ENCODE measurements at regions not wholly inside any gene's neighbourhood (a gene's known extent, or its start where the extent isn't known, plus 50 kb on each side); places are given as distances from the start of the nearest gene placed in this dataset.

- Histone ChIP-seq H3K18ac (ENCODE audit: low read length) (no peak overlapping the region), H4K8ac (ENCODE audit: low read depth, low read length) (no peak overlapping the region), H2BK12ac (ENCODE audit: low read length) (no peak overlapping the region), H3K79me1 (ENCODE audit: low read depth, low read length) (no peaks in the 10 kb centered on the region), H3K9me3 (replicated peaks in 1 of 2; ENCODE audit: control insufficient read depth in 2 of 2, insufficient read depth in 1 of 2, low read depth in 1 of 2, low read length in 2 of 2) (peaks cover 3% of the 10 kb centered on the region in 2 donors), H3K27ac (replicated peaks; ENCODE audit: low read length) (no peak overlapping the region), H2BK5ac (ENCODE audit: low read length) (no peak overlapping the region), H3K4ac (ENCODE audit: low read length) (no peak overlapping the region), H2BK15ac (ENCODE audit: low read length) (no peak overlapping the region), H4K91ac (ENCODE audit: low read depth, low read length, poor library complexity) (no peak overlapping the region), H2AFZ (ENCODE audit: low read length) (no peak overlapping the region), H2BK120ac (ENCODE audit: low read depth, low read length) (no peak overlapping the region), H3K4me1 (ENCODE audit: control insufficient read depth in 2 of 2, insufficient read depth in 1 of 2, low read depth in 1 of 2, low read length in 2 of 2) (peaks cover 0 to 4% of the 10 kb centered on the region in 2 donors), H3K14ac (ENCODE audit: low read length) (no peak overlapping the region), H3K4me3 (ENCODE audit: low read length in 2 of 2) (no peak overlapping the region), H2AK5ac (ENCODE audit: low read depth, low read length) (no peak overlapping the region), H3K4me2 (ENCODE audit: insufficient read depth, low read length, poor library complexity, severe bottlenecking) (no peak overlapping the region), H3K36me3 (replicated peaks in 1 of 2; ENCODE audit: control insufficient read depth in 2 of 2, insufficient read depth in 2 of 2, low read length in 2 of 2) (no peaks in the 10 kb centered on the region), H3K27me3 (ENCODE audit: control insufficient read depth in 3 of 3, insufficient read depth in 3 of 3, low read depth in 1 of 3, low read length in 3 of 3) (no peaks in the 10 kb centered on the region), H3K23ac (ENCODE audit: low read depth, low read length, poor library complexity) (no peak overlapping the region), H3K9ac (ENCODE audit: low read depth, low read length, poor library complexity) (no peak overlapping the region)
- WGBS, 2 donors (ENCODE audit: extremely low coverage in 2 of 2, insufficient read length in 2 of 2, insufficient replicate concordance in 1 of 2) = no CpG with 5 or more reads among the region's 10 CpGs
- DNase-seq (ENCODE audit: low spot score) = no peak
These were observed 159.8 kb upstream of the ECI2 start for GRCh38 chr6:4295058-4295782.

GRCh38 chr6:4294636-4295035 is 159.3 kb upstream of the ECI2 start:
- Histone ChIP-seq H3K4ac (ENCODE audit: low read length) (no peak overlapping the region), H3K4me2 (ENCODE audit: insufficient read depth, low read length, poor library complexity, severe bottlenecking) (no peak overlapping the region), H4K91ac (ENCODE audit: low read depth, low read length, poor library complexity) (no peak overlapping the region), H2AFZ (ENCODE audit: low read length) (no peak overlapping the region), H3K27ac (replicated peaks; ENCODE audit: low read length) (no peak overlapping the region), H2BK5ac (ENCODE audit: low read length) (no peak overlapping the region), H2BK120ac (ENCODE audit: low read depth, low read length) (no peak overlapping the region), H3K9ac (ENCODE audit: low read depth, low read length, poor library complexity) (no peak overlapping the region), H2AK5ac (ENCODE audit: low read depth, low read length) (no peak overlapping the region), H3K36me3 (replicated peaks in 1 of 2; ENCODE audit: control insufficient read depth in 2 of 2, insufficient read depth in 2 of 2, low read length in 2 of 2) (no peaks in the 10 kb centered on the region), H3K9me3 (replicated peaks in 1 of 2; ENCODE audit: control insufficient read depth in 2 of 2, insufficient read depth in 1 of 2, low read depth in 1 of 2, low read length in 2 of 2) (peaks cover 3% of the 10 kb centered on the region in 2 donors), H3K79me1 (ENCODE audit: low read depth, low read length) (no peaks in the 10 kb centered on the region), H2BK12ac (ENCODE audit: low read length) (no peak overlapping the region), H4K8ac (ENCODE audit: low read depth, low read length) (no peak overlapping the region), H3K14ac (ENCODE audit: low read length) (no peak overlapping the region), H3K23ac (ENCODE audit: low read depth, low read length, poor library complexity) (peak overlapping the region; percentile 34), H3K4me3 (ENCODE audit: low read length in 2 of 2) (no peak overlapping the region), H2BK15ac (ENCODE audit: low read length) (no peak overlapping the region), H3K27me3 (ENCODE audit: control insufficient read depth in 3 of 3, insufficient read depth in 3 of 3, low read depth in 1 of 3, low read length in 3 of 3) (no peaks in the 10 kb centered on the region), H3K18ac (ENCODE audit: low read length) (no peak overlapping the region), H3K4me1 (ENCODE audit: control insufficient read depth in 2 of 2, insufficient read depth in 1 of 2, low read depth in 1 of 2, low read length in 2 of 2) (peaks cover 0 to 4% of the 10 kb centered on the region in 2 donors)
- WGBS, 2 donors (ENCODE audit: extremely low coverage in 2 of 2, insufficient read length in 2 of 2, insufficient replicate concordance in 1 of 2) = no CpG with 5 or more reads among the region's 9 CpGs
- DNase-seq (ENCODE audit: low spot score) = no peak

DNA sequence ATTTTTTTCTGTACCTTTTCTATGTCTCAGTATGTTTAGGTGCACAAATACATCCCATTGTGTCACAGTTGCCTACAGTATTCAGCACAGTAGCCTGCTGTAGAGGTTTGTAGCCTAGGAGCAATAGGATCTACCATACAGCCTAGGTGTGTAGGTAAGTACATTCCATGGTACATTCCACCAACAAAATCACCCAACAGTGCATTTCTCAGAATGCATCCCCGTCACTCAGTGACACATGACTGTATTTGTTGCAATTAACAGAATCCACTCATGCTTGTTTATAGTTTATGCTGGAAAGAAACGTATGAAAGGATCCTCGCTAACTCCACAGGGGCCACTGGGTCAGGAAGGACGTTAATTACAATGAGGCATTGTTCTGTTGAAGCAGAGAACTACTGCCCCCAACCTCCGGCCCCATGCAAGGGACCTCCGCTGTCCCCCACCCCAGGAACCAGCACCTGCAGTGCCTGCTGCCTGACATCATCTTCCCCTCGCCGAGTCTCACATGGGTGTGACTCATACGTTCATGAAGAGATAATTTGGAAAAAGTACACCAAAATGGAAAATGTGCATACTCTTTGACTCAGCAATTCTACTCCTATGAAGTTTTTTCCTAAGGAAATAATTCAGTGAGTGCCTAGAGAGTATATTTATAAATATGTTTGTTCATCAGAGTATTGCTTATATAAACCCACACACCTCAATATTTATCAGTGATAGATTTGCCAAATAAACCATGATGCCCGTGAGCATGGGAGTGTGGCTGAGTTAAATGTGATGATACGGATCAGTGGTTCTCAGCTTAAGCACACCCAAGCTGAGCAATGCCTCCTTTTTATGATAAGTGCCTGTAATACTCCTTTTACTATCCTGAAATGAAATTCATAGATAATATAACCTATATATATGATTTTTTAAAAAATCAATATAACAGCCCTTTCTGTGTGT is 156.4 kb upstream of the ECI2 start:
- Histone ChIP-seq H3K4me3 (ENCODE audit: low read length in 2 of 2) (no peak overlapping the region), H3K36me3 (replicated peaks in 1 of 2; ENCODE audit: control insufficient read depth in 2 of 2, insufficient read depth in 2 of 2, low read length in 2 of 2) (no peaks in the 10 kb centered on the region), H4K8ac (ENCODE audit: low read depth, low read length) (no peak overlapping the region), H3K4ac (ENCODE audit: low read length) (no peak overlapping the region), H2BK12ac (ENCODE audit: low read length) (no peak overlapping the region), H2BK120ac (ENCODE audit: low read depth, low read length) (no peak overlapping the region), H3K79me1 (ENCODE audit: low read depth, low read length) (no peaks in the 10 kb centered on the region), H2AFZ (ENCODE audit: low read length) (no peak overlapping the region), H2BK5ac (ENCODE audit: low read length) (no peak overlapping the region), H2BK15ac (ENCODE audit: low read length) (no peak overlapping the region), H3K27ac (replicated peaks; ENCODE audit: low read length) (no peak overlapping the region), H3K9ac (ENCODE audit: low read depth, low read length, poor library complexity) (no peak overlapping the region), H4K91ac (ENCODE audit: low read depth, low read length, poor library complexity) (no peak overlapping the region), H3K14ac (ENCODE audit: low read length) (no peak overlapping the region), H3K4me2 (ENCODE audit: insufficient read depth, low read length, poor library complexity, severe bottlenecking) (no peak overlapping the region), H3K27me3 (ENCODE audit: control insufficient read depth in 3 of 3, insufficient read depth in 3 of 3, low read depth in 1 of 3, low read length in 3 of 3) (no peaks in the 10 kb centered on the region), H3K18ac (ENCODE audit: low read length) (no peak overlapping the region), H3K23ac (ENCODE audit: low read depth, low read length, poor library complexity) (no peak overlapping the region), H2AK5ac (ENCODE audit: low read depth, low read length) (no peak overlapping the region), H3K4me1 (ENCODE audit: control insufficient read depth in 2 of 2, insufficient read depth in 1 of 2, low read depth in 1 of 2, low read length in 2 of 2) (peaks cover 0 to 14% of the 10 kb centered on the region in 2 donors), H3K9me3 (replicated peaks in 1 of 2; ENCODE audit: control insufficient read depth in 2 of 2, insufficient read depth in 1 of 2, low read depth in 1 of 2, low read length in 2 of 2) (no peaks in the 10 kb centered on the region)
- no peak for DNase-seq (ENCODE audit: low spot score)
- no CpG with 5 or more reads among the region's 11 CpGs for WGBS, 2 donors (ENCODE audit: extremely low coverage in 2 of 2, insufficient read length in 2 of 2, insufficient replicate concordance in 1 of 2)

DNA sequence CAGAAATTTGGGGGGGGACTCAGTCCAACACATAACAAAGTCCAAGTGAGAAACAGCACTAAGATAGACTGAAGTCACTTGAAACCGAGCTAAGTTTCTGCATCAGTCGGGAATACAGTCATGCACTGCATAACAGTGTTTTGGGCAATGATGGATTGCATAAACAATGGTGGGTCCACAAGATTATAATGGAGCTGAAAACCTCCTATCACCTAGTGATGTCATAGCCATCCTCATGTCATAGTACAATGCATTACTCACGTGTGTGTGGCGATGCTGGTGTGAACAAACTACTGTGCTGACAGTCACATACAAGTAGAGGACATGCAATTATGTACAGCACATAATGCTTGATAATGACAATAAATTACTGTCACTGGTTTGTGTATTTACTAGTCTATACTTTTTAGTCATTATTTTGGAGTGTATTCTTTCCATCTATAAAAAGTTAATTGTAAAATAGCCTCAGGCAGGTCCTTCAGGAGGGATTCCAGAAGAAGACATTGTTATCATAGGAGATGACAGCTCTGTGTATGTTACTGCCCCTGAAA is 154.5 kb upstream of the ECI2 start:
- H2BK5ac ChIP-seq (ENCODE audit: low read length) = no peak overlapping the region
- no peak overlapping the region for H3K4me2 ChIP-seq (ENCODE audit: insufficient read depth, low read length, poor library complexity, severe bottlenecking)
- H3K9me3 ChIP-seq (replicated peaks in 1 of 2; ENCODE audit: control insufficient read depth in 2 of 2, insufficient read depth in 1 of 2, low read depth in 1 of 2, low read length in 2 of 2) = no peaks in the 10 kb centered on the region
- H3K23ac ChIP-seq (ENCODE audit: low read depth, low read length, poor library complexity) = no peak overlapping the region
- no peak overlapping the region for H3K18ac ChIP-seq (ENCODE audit: low read length)
- no peak overlapping the region for H2BK12ac ChIP-seq (ENCODE audit: low read length)
- H3K27ac ChIP-seq (replicated peaks; ENCODE audit: low read length) = no peak overlapping the region
- no peaks in the 10 kb centered on the region for H3K36me3 ChIP-seq (replicated peaks in 1 of 2; ENCODE audit: control insufficient read depth in 2 of 2, insufficient read depth in 2 of 2, low read length in 2 of 2)
- no CpG with 5 or more reads among the region's 4 CpGs for WGBS, 2 donors (ENCODE audit: extremely low coverage in 2 of 2, insufficient read length in 2 of 2, insufficient replicate concordance in 1 of 2)
- no peak for DNase-seq (ENCODE audit: low spot score)
- H3K4me3 ChIP-seq (ENCODE audit: low read length in 2 of 2) = no peak overlapping the region
- H3K14ac ChIP-seq (ENCODE audit: low read length) = no peak overlapping the region
- no peak overlapping the region for H4K91ac ChIP-seq (ENCODE audit: low read depth, low read length, poor library complexity)
- H2BK15ac ChIP-seq (ENCODE audit: low read length) = no peak overlapping the region
- H4K8ac ChIP-seq (ENCODE audit: low read depth, low read length) = no peak overlapping the region
- no peak overlapping the region for H3K4ac ChIP-seq (ENCODE audit: low read length)
- H2AK5ac ChIP-seq (ENCODE audit: low read depth, low read length) = no peak overlapping the region
- no peak overlapping the region for H2AFZ ChIP-seq (ENCODE audit: low read length)
- H3K9ac ChIP-seq (ENCODE audit: low read depth, low read length, poor library complexity) = no peak overlapping the region
- H3K79me1 ChIP-seq (ENCODE audit: low read depth, low read length) = no peaks in the 10 kb centered on the region
- no peak overlapping the region for H2BK120ac ChIP-seq (ENCODE audit: low read depth, low read length)
- peaks cover 0 to 14% of the 10 kb centered on the region in 2 donors for H3K4me1 ChIP-seq (ENCODE audit: control insufficient read depth in 2 of 2, insufficient read depth in 1 of 2, low read depth in 1 of 2, low read length in 2 of 2)
- H3K27me3 ChIP-seq (ENCODE audit: control insufficient read depth in 3 of 3, insufficient read depth in 3 of 3, low read depth in 1 of 3, low read length in 3 of 3) = no peaks in the 10 kb centered on the region

All from neuronal stem cell (in vitro differentiated cells).